ENCODE measurements at regions not wholly inside any gene's neighbourhood (a gene's known extent, or its start where the extent isn't known, plus 50 kb on each side); places are given as distances from the start of the nearest gene placed in this dataset.
"Not testable (repeated sequence)": the region's sequence is repeated elsewhere in the genome, so short reads cannot be mapped to it uniquely, and the experiment has no call there.

GRCh38 chr2:57049273-57049672 lies 865.5 kb downstream of the CCDC85A start:
- no peaks in the 10 kb centered on the region for H3K36me3 ChIP-seq (ENCODE audit: control insufficient read depth in 3 of 3, insufficient read depth in 2 of 3, low read depth in 1 of 3, low read length in 3 of 3)
- WGBS, 3 donors: 68 to 90% (median 73%) methylated on average over 3 of the region's 3 CpGs
- no peak overlapping the region for H3K27ac ChIP-seq (ENCODE audit: low read depth in 1 of 3, low read length in 2 of 3)
- DNase-seq: no peak
- no peaks in the 10 kb centered on the region for H3K9me3 ChIP-seq (ENCODE audit: control insufficient read depth in 2 of 2, insufficient read depth in 1 of 2, low read depth in 1 of 2, low read length in 1 of 2)
- FAIRE-seq: no peak
- H3K4me1 ChIP-seq (ENCODE audit: control insufficient read depth in 3 of 3, insufficient read depth in 2 of 3, low read depth in 1 of 3, low read length in 2 of 3): no peaks in the 10 kb centered on the region
- no peaks in the 10 kb centered on the region for H3K27me3 ChIP-seq (ENCODE audit: control insufficient read depth in 3 of 3, insufficient read depth in 3 of 3, low read length in 3 of 3)
- no peak overlapping the region for H3K4me3 ChIP-seq (ENCODE audit: low read depth in 1 of 3, low read length in 3 of 3)

- Histone ChIP-seq H3K27ac (ENCODE audit: low read depth in 1 of 3, low read length in 2 of 3) (no peak overlapping the region), H3K4me1 (ENCODE audit: control insufficient read depth in 3 of 3, insufficient read depth in 2 of 3, low read depth in 1 of 3, low read length in 2 of 3) (no peaks in the 10 kb centered on the region), H3K36me3 (ENCODE audit: control insufficient read depth in 3 of 3, insufficient read depth in 2 of 3, low read depth in 1 of 3, low read length in 3 of 3) (no peaks in the 10 kb centered on the region), H3K9me3 (ENCODE audit: control insufficient read depth in 2 of 2, insufficient read depth in 1 of 2, low read depth in 1 of 2, low read length in 1 of 2) (no peaks in the 10 kb centered on the region), H3K4me3 (ENCODE audit: low read depth in 1 of 3, low read length in 3 of 3) (no peak overlapping the region), H3K27me3 (ENCODE audit: control insufficient read depth in 3 of 3, insufficient read depth in 3 of 3, low read length in 3 of 3) (no peaks in the 10 kb centered on the region)
- WGBS, 3 donors: 43 to 69% (median 58%) methylated on average over 3 of the region's 3 CpGs
- no peak for DNase-seq
- FAIRE-seq: no peak
Observed at GRCh38 chr2:57050007-57050406, 866.2 kb downstream of the CCDC85A start.

GRCh38 chr2:57066301-57066700 lies 882.5 kb downstream of the CCDC85A start:
- not testable (repeated sequence) for FAIRE-seq

GRCh38 chr2:57075226-57075625 lies 891.4 kb downstream of the CCDC85A start:
- Histone ChIP-seq H3K4me1 (ENCODE audit: control insufficient read depth in 3 of 3, insufficient read depth in 2 of 3, low read depth in 1 of 3, low read length in 2 of 3) (no peaks in the 10 kb centered on the region), H3K36me3 (ENCODE audit: control insufficient read depth in 3 of 3, insufficient read depth in 2 of 3, low read depth in 1 of 3, low read length in 3 of 3) (no peaks in the 10 kb centered on the region), H3K4me3 (ENCODE audit: low read depth in 1 of 3, low read length in 3 of 3) (no peak overlapping the region), H3K27me3 (ENCODE audit: control insufficient read depth in 3 of 3, insufficient read depth in 3 of 3, low read length in 3 of 3) (no peaks in the 10 kb centered on the region), H3K9me3 (ENCODE audit: control insufficient read depth in 2 of 2, insufficient read depth in 1 of 2, low read depth in 1 of 2, low read length in 1 of 2) (no peaks in the 10 kb centered on the region), H3K27ac (ENCODE audit: low read depth in 1 of 3, low read length in 2 of 3) (no peak overlapping the region)
- DNase-seq (no peak), FAIRE-seq (no peak)

More at GRCh38 chr2:57066301-57066700, 882.5 kb downstream of the CCDC85A start:
- WGBS, 3 donors: 67 to 80% (median 71%) methylated on average over 1 of the region's 1 CpG
- not testable (repeated sequence) for H3K36me3 ChIP-seq (ENCODE audit: control insufficient read depth in 3 of 3, insufficient read depth in 2 of 3, low read depth in 1 of 3, low read length in 3 of 3); H3K4me1 ChIP-seq (ENCODE audit: control insufficient read depth in 3 of 3, insufficient read depth in 2 of 3, low read depth in 1 of 3, low read length in 2 of 3); H3K27me3 ChIP-seq (ENCODE audit: control insufficient read depth in 3 of 3, insufficient read depth in 3 of 3, low read length in 3 of 3); H3K9me3 ChIP-seq (ENCODE audit: control insufficient read depth in 2 of 2, insufficient read depth in 1 of 2, low read depth in 1 of 2, low read length in 1 of 2); DNase-seq; H3K27ac ChIP-seq (ENCODE audit: low read depth in 1 of 3, low read length in 2 of 3); H3K4me3 ChIP-seq (ENCODE audit: low read depth in 1 of 3, low read length in 3 of 3)

GRCh38 chr2:57080035-57080434 lies 896.2 kb downstream of the CCDC85A start:
- H3K4me1 ChIP-seq (ENCODE audit: control insufficient read depth in 3 of 3, insufficient read depth in 2 of 3, low read depth in 1 of 3, low read length in 2 of 3): no peaks in the 10 kb centered on the region
- no peak overlapping the region for H3K27ac ChIP-seq (ENCODE audit: low read depth in 1 of 3, low read length in 2 of 3)
- H3K36me3 ChIP-seq (ENCODE audit: control insufficient read depth in 3 of 3, insufficient read depth in 2 of 3, low read depth in 1 of 3, low read length in 3 of 3): no peaks in the 10 kb centered on the region
- no peak overlapping the region for H3K4me3 ChIP-seq (ENCODE audit: low read depth in 1 of 3, low read length in 3 of 3)
- DNase-seq: no peak
- H3K9me3 ChIP-seq (ENCODE audit: control insufficient read depth in 2 of 2, insufficient read depth in 1 of 2, low read depth in 1 of 2, low read length in 1 of 2): peaks cover 3 to 17% of the 10 kb centered on the region in 2 donors
- no peaks in the 10 kb centered on the region for H3K27me3 ChIP-seq (ENCODE audit: control insufficient read depth in 3 of 3, insufficient read depth in 3 of 3, low read length in 3 of 3)
- no peak for FAIRE-seq

GRCh38 chr2:57084697-57085281 lies 901.0 kb downstream of the CCDC85A start:
- H3K4me3 ChIP-seq (ENCODE audit: low read depth in 1 of 3, low read length in 3 of 3): no peak overlapping the region
- H3K9me3 ChIP-seq (ENCODE audit: control insufficient read depth in 2 of 2, insufficient read depth in 1 of 2, low read depth in 1 of 2, low read length in 1 of 2): peaks cover 3 to 17% of the 10 kb centered on the region in 2 donors
- no peak for DNase-seq
- FAIRE-seq: no peak
- no peaks in the 10 kb centered on the region for H3K4me1 ChIP-seq (ENCODE audit: control insufficient read depth in 3 of 3, insufficient read depth in 2 of 3, low read depth in 1 of 3, low read length in 2 of 3)
- no peak overlapping the region for H3K27ac ChIP-seq (ENCODE audit: low read depth in 1 of 3, low read length in 2 of 3)
- no peaks in the 10 kb centered on the region for H3K27me3 ChIP-seq (ENCODE audit: control insufficient read depth in 3 of 3, insufficient read depth in 3 of 3, low read length in 3 of 3)
- WGBS, 3 donors: 91 to 94% (median 92%) methylated on average over 21 of the region's 21 CpGs
- H3K36me3 ChIP-seq (ENCODE audit: control insufficient read depth in 3 of 3, insufficient read depth in 2 of 3, low read depth in 1 of 3, low read length in 3 of 3): no peaks in the 10 kb centered on the region

GRCh38 chr2:57093020-57093419 lies 909.2 kb downstream of the CCDC85A start:
- no peak for DNase-seq
- H3K4me1 ChIP-seq (ENCODE audit: control insufficient read depth in 3 of 3, insufficient read depth in 2 of 3, low read depth in 1 of 3, low read length in 2 of 3): no peaks in the 10 kb centered on the region

GRCh38 chr2:57097855-57098254 lies 914.1 kb downstream of the CCDC85A start:
- 83 to 100% (median 93%) methylated on average over 1 of the region's 1 CpG for WGBS, 3 donors
- H3K27ac ChIP-seq (ENCODE audit: low read depth in 1 of 3, low read length in 2 of 3): no peak overlapping the region
- peaks cover 0 to 7% of the 10 kb centered on the region in 2 donors for H3K9me3 ChIP-seq (ENCODE audit: control insufficient read depth in 2 of 2, insufficient read depth in 1 of 2, low read depth in 1 of 2, low read length in 1 of 2)

More at GRCh38 chr2:57093020-57093419, 909.2 kb downstream of the CCDC85A start:
- no peak overlapping the region for H3K4me3 ChIP-seq (ENCODE audit: low read depth in 1 of 3, low read length in 3 of 3)
- FAIRE-seq: no peak
- no peaks in the 10 kb centered on the region for H3K36me3 ChIP-seq (ENCODE audit: control insufficient read depth in 3 of 3, insufficient read depth in 2 of 3, low read depth in 1 of 3, low read length in 3 of 3)
- H3K9me3 ChIP-seq (ENCODE audit: control insufficient read depth in 2 of 2, insufficient read depth in 1 of 2, low read depth in 1 of 2, low read length in 1 of 2): peaks cover 0 to 15% of the 10 kb centered on the region in 2 donors
- no peak overlapping the region for H3K27ac ChIP-seq (ENCODE audit: low read depth in 1 of 3, low read length in 2 of 3)
- no peaks in the 10 kb centered on the region for H3K27me3 ChIP-seq (ENCODE audit: control insufficient read depth in 3 of 3, insufficient read depth in 3 of 3, low read length in 3 of 3)

GRCh38 chr2:57100436-57100835 lies 916.6 kb downstream of the CCDC85A start:
- DNase-seq (no peak), FAIRE-seq (no peak)
- no peaks in the 10 kb centered on the region for H3K27me3 ChIP-seq (ENCODE audit: control insufficient read depth in 3 of 3, insufficient read depth in 3 of 3, low read length in 3 of 3)
- no peaks in the 10 kb centered on the region for H3K4me1 ChIP-seq (ENCODE audit: control insufficient read depth in 3 of 3, insufficient read depth in 2 of 3, low read depth in 1 of 3, low read length in 2 of 3)
- H3K9me3 ChIP-seq (ENCODE audit: control insufficient read depth in 2 of 2, insufficient read depth in 1 of 2, low read depth in 1 of 2, low read length in 1 of 2): no peaks in the 10 kb centered on the region
- no peak overlapping the region for H3K27ac ChIP-seq (ENCODE audit: low read depth in 1 of 3, low read length in 2 of 3)
- no peaks in the 10 kb centered on the region for H3K36me3 ChIP-seq (ENCODE audit: control insufficient read depth in 3 of 3, insufficient read depth in 2 of 3, low read depth in 1 of 3, low read length in 3 of 3)
- H3K4me3 ChIP-seq (ENCODE audit: low read depth in 1 of 3, low read length in 3 of 3): no peak overlapping the region

More at GRCh38 chr2:57097855-57098254, 914.1 kb downstream of the CCDC85A start:
- Histone ChIP-seq H3K27me3 (ENCODE audit: control insufficient read depth in 3 of 3, insufficient read depth in 3 of 3, low read length in 3 of 3) (no peaks in the 10 kb centered on the region), H3K4me1 (ENCODE audit: control insufficient read depth in 3 of 3, insufficient read depth in 2 of 3, low read depth in 1 of 3, low read length in 2 of 3) (no peaks in the 10 kb centered on the region), H3K4me3 (ENCODE audit: low read depth in 1 of 3, low read length in 3 of 3) (no peak overlapping the region), H3K36me3 (ENCODE audit: control insufficient read depth in 3 of 3, insufficient read depth in 2 of 3, low read depth in 1 of 3, low read length in 3 of 3) (no peaks in the 10 kb centered on the region)
- DNase-seq (no peak), FAIRE-seq (no peak)
